Right hindlimb (tissue), 1 donor: ENCODE measurements at regions not wholly inside any gene's neighbourhood (a gene's known extent, or its start where the extent isn't known, plus 50 kb on each side); places are given as distances from the start of the nearest gene placed in this dataset.

ENCODE experiments used
- DNase-seq: peaks from one replicate; pipeline ENCODE4 v3.0.0-alpha.2; 2018

GRCh38 chr2:118264232-118264990 is 176.1 kb downstream of the INSIG2 start:
- DNase-seq = no peak

- no peak for DNase-seq
These were observed 169.4 kb downstream of the INSIG2 start for GRCh38 chr2:118257696-118258095.

GRCh38 chr2:118255771-118256372 is 167.6 kb downstream of the INSIG2 start:
- DNase-seq = no peak

GRCh38 chr2:118255301-118255700 is 167.0 kb downstream of the INSIG2 start:
- DNase-seq = no peak

- no peak for DNase-seq
These were observed 165.8 kb downstream of the INSIG2 start for GRCh38 chr2:118254116-118254515.

GRCh38 chr2:118251427-118251826 is 163.2 kb downstream of the INSIG2 start:
- DNase-seq = no peak

GRCh38 chr2:118250463-118250862 is 162.2 kb downstream of the INSIG2 start:
- no peak for DNase-seq

GRCh38 chr2:118250001-118250400 is 161.7 kb downstream of the INSIG2 start:
- DNase-seq = no peak

- DNase-seq = no peak
These were observed 161.3 kb downstream of the INSIG2 start for GRCh38 chr2:118249531-118249930.

- no peak for DNase-seq
These were observed 158.5 kb downstream of the INSIG2 start for GRCh38 chr2:118246726-118247125.

GRCh38 chr2:118246079-118246478 is 157.8 kb downstream of the INSIG2 start:
- DNase-seq = no peak

- no peak for DNase-seq
These were observed 156.4 kb downstream of the INSIG2 start for GRCh38 chr2:118244686-118245085.

- no peak for DNase-seq
These were observed 154.8 kb downstream of the INSIG2 start for GRCh38 chr2:118243031-118243430.

- DNase-seq = no peak
These were observed 153.9 kb downstream of the INSIG2 start for GRCh38 chr2:118242216-118242615.

GRCh38 chr2:118241128-118241527 is 152.9 kb downstream of the INSIG2 start:
- no peak for DNase-seq

- DNase-seq = no peak
These were observed 152.0 kb downstream of the INSIG2 start for GRCh38 chr2:118240276-118240675.

GRCh38 chr2:118239284-118239683 is 151.0 kb downstream of the INSIG2 start:
- no peak for DNase-seq

- DNase-seq = no peak
These were observed 149.2 kb downstream of the INSIG2 start for GRCh38 chr2:118237451-118237850.

- no peak for DNase-seq
These were observed 144.5 kb downstream of the INSIG2 start for GRCh38 chr2:118232796-118233195.

GRCh38 chr2:118232391-118232790 is 144.1 kb downstream of the INSIG2 start:
- no peak for DNase-seq

GRCh38 chr2:118231759-118232158 is 143.5 kb downstream of the INSIG2 start:
- no peak for DNase-seq

GRCh38 chr2:118227698-118228508 is 139.6 kb downstream of the INSIG2 start:
- no peak for DNase-seq

GRCh38 chr2:118225666-118226065 is 137.4 kb downstream of the INSIG2 start:
- no peak for DNase-seq

- DNase-seq = no peak
These were observed 136.6 kb downstream of the INSIG2 start for GRCh38 chr2:118224895-118225311.
